Trophoblast cell (in vitro differentiated cells and primary cell): ENCODE measurements at regions not wholly inside any gene's neighbourhood (a gene's known extent, or its start where the extent isn't known, plus 50 kb on each side); places are given as distances from the start of the nearest gene placed in this dataset.

Experiments used
- DNase-seq, 2 donors: peaks; one replicate each; pipeline ENCODE4 v3.0.0-alpha.2; 2016
- H2AFZ ChIP-seq: 2 replicates; pipeline ENCODE4 v1.6.1; 2013; ENCODE audit warnings: low read length, moderate library complexity, mild to moderate bottlenecking; ENCODE audit not compliant: insufficient read depth, poor library complexity
- H2AK5ac ChIP-seq: 2 replicates; pipeline ENCODE4 v1.6.1; 2013; ENCODE audit warnings: mild to moderate bottlenecking, low read length
- H2BK120ac ChIP-seq: 2 replicates; pipeline ENCODE4 v1.6.1; 2013; ENCODE audit warnings: low read length, mild to moderate bottlenecking, moderate library complexity; ENCODE audit not compliant: insufficient read depth, poor library complexity
- H2BK12ac ChIP-seq: 2 replicates; pipeline ENCODE4 v1.6.1; 2013; ENCODE audit warnings: mild to moderate bottlenecking, low read length, moderate library complexity
- H2BK5ac ChIP-seq: 2 replicates; pipeline ENCODE4 v1.6.1; 2013; ENCODE audit warnings: low read length, low read depth, moderate library complexity, mild to moderate bottlenecking; ENCODE audit not compliant: poor library complexity
- H3K14ac ChIP-seq: 2 replicates; pipeline ENCODE4 v1.6.1; 2013; ENCODE audit warnings: mild to moderate bottlenecking, low read length
- H3K18ac ChIP-seq: 2 replicates; pipeline ENCODE4 v1.6.1; 2013; ENCODE audit warnings: mild to moderate bottlenecking, low read length
- H3K23ac ChIP-seq: 2 replicates; pipeline ENCODE4 v1.6.1; 2013; ENCODE audit warnings: low read length
- H3K27ac ChIP-seq: 2 replicates; pipeline ENCODE4 v1.5.1; 2013; ENCODE audit warnings: low read depth, mild to moderate bottlenecking, inconsistent platforms, low read length, moderate library complexity
- H3K27me3 ChIP-seq: 2 replicates; pipeline ENCODE4 v1.6.1; 2013; ENCODE audit warnings: inconsistent platforms, mild to moderate bottlenecking, low read length, moderate library complexity; ENCODE audit not compliant: insufficient read depth
- H3K36me3 ChIP-seq, 2 experiments: 1 replicate in 1 of 2; 2 replicates in 1 of 2; pipeline ENCODE4 v1.6.1; 2013; ENCODE audit warnings: low read length in 2 of 2, mild to moderate bottlenecking in 2 of 2, moderate library complexity in 1 of 2; ENCODE audit not compliant: insufficient read depth in 2 of 2, control insufficient read depth in 1 of 2
- H3K4ac ChIP-seq: 2 replicates; pipeline ENCODE4 v1.6.1; 2013; ENCODE audit warnings: low read depth, mild to moderate bottlenecking, low read length, moderate library complexity
- H3K4me1 ChIP-seq, 2 experiments: 1 replicate in 1 of 2; 2 replicates in 1 of 2; pipeline ENCODE4 v1.6.1; 2013; ENCODE audit warnings: low read length in 2 of 2, mild to moderate bottlenecking in 2 of 2, moderate library complexity in 1 of 2; ENCODE audit not compliant: insufficient read depth in 2 of 2, control insufficient read depth in 1 of 2
- H3K4me2 ChIP-seq: 2 replicates; pipeline ENCODE4 v1.6.1; 2013; ENCODE audit warnings: inconsistent platforms, mild to moderate bottlenecking, low read length, moderate library complexity
- H3K4me3 ChIP-seq: 2 replicates; pipeline ENCODE4 v1.5.1; 2013; ENCODE audit warnings: mild to moderate bottlenecking, low read depth, low read length, inconsistent platforms
- H3K79me1 ChIP-seq: one replicate; pipeline ENCODE4 v1.6.1; 2013; ENCODE audit warnings: low read length
- H3K79me2 ChIP-seq: 2 replicates; pipeline ENCODE4 v1.6.1; 2013; ENCODE audit warnings: low read length, mild to moderate bottlenecking; ENCODE audit not compliant: control insufficient read depth, insufficient read depth, poor library complexity
- H3K9ac ChIP-seq: 2 replicates; pipeline ENCODE4 v1.6.1; 2013; ENCODE audit warnings: mild to moderate bottlenecking, low read length
- H3K9me3 ChIP-seq: 2 replicates; pipeline ENCODE4 v1.6.1; 2013; ENCODE audit warnings: low read depth, mild to moderate bottlenecking, control low read depth, inconsistent platforms, low read length; ENCODE audit not compliant: insufficient read depth
- H4K12ac ChIP-seq: 2 replicates; pipeline ENCODE4 v1.6.1; 2013; ENCODE audit warnings: low read depth, mild to moderate bottlenecking, low read length, moderate library complexity
- H4K8ac ChIP-seq: 2 replicates; pipeline ENCODE4 v1.6.1; 2013; ENCODE audit warnings: low read depth, mild to moderate bottlenecking, low read length, moderate library complexity
- H4K91ac ChIP-seq: one replicate; pipeline ENCODE4 v1.6.1; 2013; ENCODE audit warnings: low read depth, mild to moderate bottlenecking, low read length, moderate library complexity
- WGBS: extraction: QIAGEN DNeasy Blood & Tissue Kit; methylation state at CpG from one replicate; pipeline ENCODE4 v1.1.7; 2013; ENCODE audit warnings: missing lambda C conversion rate; ENCODE audit not compliant: insufficient read length, insufficient coverage; ENCODE audit errors: extremely low coverage; 5-methylcytosine and 5-hydroxymethylcytosine counted together

DNA sequence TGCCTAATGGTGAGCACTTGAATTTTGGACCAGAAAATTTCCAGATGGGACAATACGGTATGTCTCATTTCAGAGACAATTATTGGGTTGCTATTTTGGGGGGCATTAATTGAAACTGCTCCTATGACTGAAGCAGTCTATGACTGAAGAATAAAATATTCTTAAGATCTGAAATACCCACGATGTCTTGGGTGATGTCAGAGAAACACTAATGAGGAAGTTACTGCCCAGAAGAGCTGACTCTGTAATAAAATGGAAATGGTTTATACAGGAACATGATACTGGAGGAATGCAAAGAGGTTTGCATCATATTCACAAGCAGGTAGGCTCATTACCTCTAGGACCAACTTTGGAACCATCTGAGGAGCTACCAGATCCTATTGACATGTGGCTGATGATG lies 68.7 kb downstream of the IL12A start:
- H3K23ac ChIP-seq = no peak overlapping the region
- no peak overlapping the region for H3K18ac ChIP-seq
- no peaks in the 10 kb centered on the region for H3K79me1 ChIP-seq
- H2BK12ac ChIP-seq = no peak overlapping the region
- no peak overlapping the region for H2BK120ac ChIP-seq
- H4K91ac ChIP-seq = no peak overlapping the region
- no peak overlapping the region for H3K4me3 ChIP-seq
- no peak overlapping the region for H3K9ac ChIP-seq
- no peaks in the 10 kb centered on the region for H3K4me1 ChIP-seq
- H2BK5ac ChIP-seq = no peak overlapping the region
- no CpG with 5 or more reads among the region's 2 CpGs for WGBS
- no peaks in the 10 kb centered on the region for H3K9me3 ChIP-seq
- DNase-seq = no peak
- no peak overlapping the region for H3K27ac ChIP-seq
- no peak overlapping the region for H3K4me2 ChIP-seq
- no peak overlapping the region for H3K4ac ChIP-seq
- H4K12ac ChIP-seq = no peak overlapping the region
- no peak overlapping the region for H2AFZ ChIP-seq
- no peak overlapping the region for H4K8ac ChIP-seq
- no peaks in the 10 kb centered on the region for H3K27me3 ChIP-seq
- H3K14ac ChIP-seq = no peak overlapping the region
- no peaks in the 10 kb centered on the region for H3K36me3 ChIP-seq
- no peak overlapping the region for H2AK5ac ChIP-seq
- no peaks in the 10 kb centered on the region for H3K79me2 ChIP-seq

DNA sequence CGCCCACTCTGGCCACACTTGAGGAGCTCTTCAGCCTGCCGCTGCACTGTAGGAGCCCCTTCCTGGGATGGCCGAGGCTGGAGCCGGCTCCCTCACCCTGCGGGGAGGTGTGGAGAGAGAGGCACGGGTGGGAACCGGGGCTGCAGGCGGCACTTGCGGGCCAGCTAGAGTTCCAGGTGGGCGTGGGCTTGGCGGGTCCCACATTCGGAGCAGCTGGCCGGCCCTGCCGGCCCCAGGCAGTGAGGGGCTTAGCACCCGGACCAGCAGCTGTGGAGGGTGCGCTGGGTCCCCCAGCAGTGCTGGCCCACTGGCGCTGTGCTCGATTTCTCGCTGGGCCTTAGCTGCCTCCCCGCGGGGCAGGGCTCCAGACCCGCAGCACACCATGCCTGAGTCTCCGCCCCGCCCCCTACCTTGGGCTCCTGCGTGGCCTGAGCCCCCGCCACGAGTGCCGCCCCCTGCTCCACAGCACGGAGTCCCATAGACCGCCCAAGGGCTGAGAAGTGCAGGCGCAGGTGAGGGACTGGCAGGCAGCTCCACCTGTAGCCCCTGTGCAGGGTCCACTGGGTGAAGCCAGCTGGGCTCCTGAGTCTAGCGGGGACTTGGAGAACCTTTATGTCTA lies 71.9 kb downstream of the IL12A start:
- H3K14ac ChIP-seq = no peak overlapping the region
- H4K12ac ChIP-seq = no peak overlapping the region
- no peaks in the 10 kb centered on the region for H3K4me1 ChIP-seq
- H2BK120ac ChIP-seq = no peak overlapping the region
- H4K91ac ChIP-seq = no peak overlapping the region
- whole genome bisulfite sequencing = no CpG with 5 or more reads among the region's 32 CpGs
- no peaks in the 10 kb centered on the region for H3K9me3 ChIP-seq
- no peaks in the 10 kb centered on the region for H3K36me3 ChIP-seq
- no peak overlapping the region for H3K4ac ChIP-seq
- H3K79me1 ChIP-seq = no peaks in the 10 kb centered on the region
- H2BK5ac ChIP-seq = no peak overlapping the region
- no peak overlapping the region for H3K9ac ChIP-seq
- no peak overlapping the region for H3K18ac ChIP-seq
- no peak overlapping the region for H2BK12ac ChIP-seq
- no peak overlapping the region for H3K23ac ChIP-seq
- no peak overlapping the region for H3K27ac ChIP-seq
- no peak overlapping the region for H3K4me2 ChIP-seq
- no peak for DNase-seq
- no peak overlapping the region for H2AFZ ChIP-seq
- no peak overlapping the region for H3K4me3 ChIP-seq
- no peaks in the 10 kb centered on the region for H3K27me3 ChIP-seq
- no peak overlapping the region for H4K8ac ChIP-seq
- no peak overlapping the region for H2AK5ac ChIP-seq
- no peaks in the 10 kb centered on the region for H3K79me2 ChIP-seq

GRCh38 chr3:160061525-160061924 lies 72.9 kb downstream of the IL12A start:
- H3K36me3 ChIP-seq = no peaks in the 10 kb centered on the region
- no peak overlapping the region for H3K14ac ChIP-seq
- no peak overlapping the region for H2BK120ac ChIP-seq
- H3K27ac ChIP-seq = no peak overlapping the region
- H4K8ac ChIP-seq = no peak overlapping the region
- H3K23ac ChIP-seq = no peak overlapping the region
- no peak overlapping the region for H3K4me3 ChIP-seq
- H3K79me2 ChIP-seq = no peaks in the 10 kb centered on the region
- H3K18ac ChIP-seq = no peak overlapping the region
- H3K4ac ChIP-seq = no peak overlapping the region
- H2BK5ac ChIP-seq = no peak overlapping the region
- no peaks in the 10 kb centered on the region for H3K4me1 ChIP-seq
- no peak for DNase-seq
- H3K9me3 ChIP-seq = no peaks in the 10 kb centered on the region
- H3K4me2 ChIP-seq = no peak overlapping the region
- no peak overlapping the region for H2AK5ac ChIP-seq
- H3K79me1 ChIP-seq = no peaks in the 10 kb centered on the region
- WGBS = no CpG with 5 or more reads among the region's 12 CpGs
- H4K12ac ChIP-seq = no peak overlapping the region
- H2BK12ac ChIP-seq = no peak overlapping the region
- no peak overlapping the region for H3K9ac ChIP-seq
- H2AFZ ChIP-seq = no peak overlapping the region
- no peak overlapping the region for H4K91ac ChIP-seq
- no peaks in the 10 kb centered on the region for H3K27me3 ChIP-seq

DNA sequence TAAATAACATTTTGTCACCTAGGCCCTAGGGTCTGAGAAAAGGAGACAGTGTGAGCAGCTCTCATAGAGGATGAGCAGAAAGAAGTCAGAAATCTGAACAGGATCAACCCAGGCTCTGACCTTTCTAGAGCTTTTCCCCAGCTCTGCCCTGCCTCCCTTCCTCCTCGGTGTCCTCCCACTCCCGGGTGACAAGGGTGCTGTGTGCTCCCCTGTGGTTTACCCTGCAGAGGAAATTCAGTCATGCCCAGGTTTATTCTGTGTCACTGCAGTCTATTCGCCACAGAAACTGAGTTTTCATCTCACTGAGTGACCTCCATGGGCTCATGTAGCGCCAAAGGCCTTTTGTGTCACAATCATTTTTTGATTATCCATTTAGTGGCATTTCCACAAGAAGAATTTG lies 76.6 kb downstream of the IL12A start:
- Histone ChIP-seq H3K27me3 (no peaks in the 10 kb centered on the region), H3K79me1 (no peaks in the 10 kb centered on the region), H3K9me3 (no peaks in the 10 kb centered on the region), H3K18ac (no peak overlapping the region), H3K4ac (no peak overlapping the region), H3K4me3 (no peak overlapping the region), H3K23ac (no peak overlapping the region), H2AK5ac (no peak overlapping the region), H3K79me2 (no peaks in the 10 kb centered on the region), H3K4me2 (no peak overlapping the region), H2BK120ac (no peak overlapping the region), H2AFZ (no peak overlapping the region), H4K12ac (no peak overlapping the region), H3K36me3 (no peaks in the 10 kb centered on the region), H2BK5ac (no peak overlapping the region), H3K14ac (no peak overlapping the region), H2BK12ac (no peak overlapping the region), H4K8ac (no peak overlapping the region), H3K9ac (no peak overlapping the region), H3K4me1 (no peaks in the 10 kb centered on the region), H4K91ac (no peak overlapping the region), H3K27ac (no peak overlapping the region)
- no peak for DNase-seq
- WGBS = no CpG with 5 or more reads among the region's 4 CpGs
